Nephron (organoid): ENCODE measurements at regions not wholly inside any gene's neighbourhood (a gene's known extent, or its start where the extent isn't known, plus 50 kb on each side); places are given as distances from the start of the nearest gene placed in this dataset.

Experiments used
- H3K27ac Mint-ChIP-seq, 3 experiments: 2 replicates each; pipeline ENCODE4 v1.8.0; 2020; ENCODE audit warnings: mixed read lengths in 3 of 3, mild to moderate bottlenecking in 2 of 3, moderate library complexity in 1 of 3
- H3K27me3 Mint-ChIP-seq: 2 replicates; pipeline ENCODE4 v1.8.0; 2021; ENCODE audit warnings: low read depth, mild to moderate bottlenecking, moderate library complexity, mixed read lengths
- H3K36me3 Mint-ChIP-seq: 2 replicates; pipeline ENCODE4 v1.8.0; 2020; ENCODE audit warnings: low read depth, mixed read lengths
- H3K4me1 Mint-ChIP-seq: 2 replicates; pipeline ENCODE4 v1.8.0; 2020; ENCODE audit warnings: mixed read lengths
- H3K4me3 Mint-ChIP-seq, 3 experiments: 2 replicates each; pipeline ENCODE4 v1.8.0; 2020; ENCODE audit warnings: mild to moderate bottlenecking in 3 of 3, mixed read lengths in 3 of 3, moderate library complexity in 2 of 3
- H3K9me3 Mint-ChIP-seq: 2 replicates; pipeline ENCODE4 v1.8.0; 2020; ENCODE audit warnings: mixed read lengths
- CTCF ChIP-seq, 3 experiments: fragments of 200-600 bp; sonication (generic); IDR thresholded peaks; one replicate each; pipeline ENCODE4 v1.5.0; 2021; ENCODE audit warnings: antibody characterized with exemption in 3 of 3; ENCODE audit not compliant: unreplicated experiment in 3 of 3

- H3K36me3 Mint-ChIP-seq = peaks cover 4% of the 10 kb centered on the region
- no peak overlapping the region for H3K4me3 Mint-ChIP-seq
- H3K4me1 Mint-ChIP-seq = peaks cover 12% of the 10 kb centered on the region
Measured at GRCh38 chr1:230591678-230592077, 50.6 kb upstream of the COG2 start.

GRCh38 chr1:230589951-230590350 is 52.3 kb upstream of the COG2 start:
- H3K4me3 Mint-ChIP-seq = no peak overlapping the region
- H3K36me3 Mint-ChIP-seq = peaks cover 4% of the 10 kb centered on the region
- H3K27ac Mint-ChIP-seq = no peak overlapping the region
- H3K27me3 Mint-ChIP-seq = peaks cover 16% of the 10 kb centered on the region
- H3K9me3 Mint-ChIP-seq = no peaks in the 10 kb centered on the region
- H3K4me1 Mint-ChIP-seq = peaks cover 12% of the 10 kb centered on the region
- no peak for TF ChIP-seq CTCF (IDR thresholded peaks at IDR 0.05; ENCODE audit: unreplicated experiment in 3 of 3)

More at GRCh38 chr1:230591678-230592077, 50.6 kb upstream of the COG2 start:
- no peak for TF ChIP-seq CTCF (IDR thresholded peaks at IDR 0.05; ENCODE audit: unreplicated experiment in 3 of 3)
- Mint-ChIP-seq H3K27ac (no peak overlapping the region), H3K27me3 (peaks cover 16% of the 10 kb centered on the region), H3K9me3 (no peaks in the 10 kb centered on the region)

GRCh38 chr1:230588323-230588746 is 53.9 kb upstream of the COG2 start:
- H3K9me3 Mint-ChIP-seq = no peaks in the 10 kb centered on the region
- H3K4me3 Mint-ChIP-seq = no peak overlapping the region
- no peak for TF ChIP-seq CTCF (IDR thresholded peaks at IDR 0.05; ENCODE audit: unreplicated experiment in 3 of 3)
- peaks cover 12% of the 10 kb centered on the region for H3K4me1 Mint-ChIP-seq
- H3K27ac Mint-ChIP-seq = peak overlapping the region in 1 of 3 experiments; percentile 8
- H3K27me3 Mint-ChIP-seq = peaks cover 16% of the 10 kb centered on the region
- peaks cover 4% of the 10 kb centered on the region for H3K36me3 Mint-ChIP-seq

GRCh38 chr1:230587061-230587460 is 55.2 kb upstream of the COG2 start:
- H3K9me3 Mint-ChIP-seq = peaks cover 2% of the 10 kb centered on the region
- H3K36me3 Mint-ChIP-seq = peaks cover 4% of the 10 kb centered on the region
- no peak for TF ChIP-seq CTCF (IDR thresholded peaks at IDR 0.05; ENCODE audit: unreplicated experiment in 3 of 3)
- H3K4me3 Mint-ChIP-seq = no peak overlapping the region
- H3K27me3 Mint-ChIP-seq = peaks cover 15% of the 10 kb centered on the region
- H3K4me1 Mint-ChIP-seq = peaks cover 12% of the 10 kb centered on the region
- no peak overlapping the region for H3K27ac Mint-ChIP-seq

- Mint-ChIP-seq H3K36me3 (peaks cover 4% of the 10 kb centered on the region), H3K9me3 (peaks cover 4% of the 10 kb centered on the region), H3K27ac (no peak overlapping the region), H3K4me1 (peaks cover 7% of the 10 kb centered on the region), H3K27me3 (peaks cover 9% of the 10 kb centered on the region), H3K4me3 (no peak overlapping the region)
- no peak for TF ChIP-seq CTCF (IDR thresholded peaks at IDR 0.05; ENCODE audit: unreplicated experiment in 3 of 3)
Measured at GRCh38 chr1:230584660-230585059, 57.6 kb upstream of the COG2 start.

- peaks cover 3% of the 10 kb centered on the region for H3K27me3 Mint-ChIP-seq
- H3K9me3 Mint-ChIP-seq = peaks cover 4% of the 10 kb centered on the region
- H3K4me1 Mint-ChIP-seq = no peaks in the 10 kb centered on the region
- H3K27ac Mint-ChIP-seq = no peak overlapping the region
- H3K36me3 Mint-ChIP-seq = no peaks in the 10 kb centered on the region
- no peak overlapping the region for H3K4me3 Mint-ChIP-seq
- TF ChIP-seq CTCF (IDR thresholded peaks at IDR 0.05; ENCODE audit: unreplicated experiment in 3 of 3) = no peak
Measured at GRCh38 chr1:230581446-230582079, 60.7 kb upstream of the COG2 start.
